Adrenal gland (tissue), 5 donors: ENCODE measurements at regions not wholly inside any gene's neighbourhood (a gene's known extent, or its start where the extent isn't known, plus 50 kb on each side); places are given as distances from the start of the nearest gene placed in this dataset.

Experiments
- CTCF ChIP-seq, 6 experiments: fragments of 450-650 bp in 4 of 6; fragments of 200-600 bp in 2 of 6; sonication (generic) in 1 of 6; IDR thresholded peaks; 1 replicate in 5 of 6; 2 replicates in 1 of 6; pipeline versions ENCODE4 v1.5.1 to v1.8.0; 2016 to 2021; ENCODE audit warnings: antibody characterized with exemption in 6 of 6, mild to moderate bottlenecking in 2 of 6, moderate library complexity in 1 of 6
- POLR2A ChIP-seq, 2 donors: fragments of 450-650 bp; IDR thresholded peaks; one replicate each; pipeline ENCODE4 v1.6.1; 2017; ENCODE audit warnings: antibody characterized with exemption in 2 of 2, mild to moderate bottlenecking in 2 of 2, moderate library complexity in 1 of 2
- donor health status: DM: no; HTN: no; CAD: no.

GRCh38 chr12:92278378-92278828 is 132.8 kb upstream of the BTG1 start:
- TF ChIP-seq POLR2A (IDR thresholded peaks at IDR 0.05) (no peak), CTCF (IDR thresholded peaks at IDR 0.05) (no peak)
